Mucosa of gallbladder (tissue), 1 donor: ENCODE measurements at regions not wholly inside any gene's neighbourhood (a gene's known extent, or its start where the extent isn't known, plus 50 kb on each side); places are given as distances from the start of the nearest gene placed in this dataset.
"Not testable (repeated sequence)": the region's sequence is repeated elsewhere in the genome, so short reads cannot be mapped to it uniquely, and the experiment has no call there.

Experiments used
- DNase-seq: peaks from one replicate; pipeline ENCODE4 v3.0.0-alpha.2; 2020; ENCODE audit warnings: low spot score
- donor health status: DM: no; HTN: no; CAD: no.

DNA sequence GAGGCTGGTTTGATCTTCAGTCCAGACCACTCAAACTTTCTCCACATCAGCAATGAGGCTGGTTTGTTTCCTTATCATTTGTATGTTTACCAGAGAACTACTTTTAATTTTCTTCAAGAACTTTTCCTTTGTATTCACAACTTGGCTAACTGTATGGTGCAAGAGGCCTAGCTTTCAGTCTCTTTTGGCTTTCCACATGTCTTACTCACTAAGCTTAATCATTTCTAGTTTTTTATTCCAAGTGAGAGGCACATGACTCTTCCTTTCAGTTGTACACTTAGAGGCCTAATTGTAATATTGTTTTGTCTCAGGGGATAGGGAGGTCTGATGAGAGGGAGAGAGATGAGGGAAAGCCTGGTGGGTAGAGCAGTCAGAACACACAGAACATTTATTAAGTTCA, 554.0 kb upstream of the ARRDC3 start:
- no peak for DNase-seq

DNA sequence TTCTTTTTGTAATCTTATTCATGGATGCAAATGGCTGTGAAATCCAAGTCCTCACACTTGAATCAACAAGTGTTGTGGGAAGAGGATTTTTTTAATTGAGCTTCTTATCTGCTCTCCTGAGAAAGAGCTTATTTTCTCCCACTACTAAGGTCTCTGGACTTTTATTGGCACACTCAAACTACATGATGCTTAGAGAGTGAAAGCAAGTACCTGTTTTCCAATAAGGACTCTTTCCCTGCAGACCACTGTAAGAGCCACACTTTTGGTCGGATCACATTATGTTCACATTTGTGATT, 546.4 kb upstream of the ARRDC3 start:
- DNase-seq = no peak

DNA sequence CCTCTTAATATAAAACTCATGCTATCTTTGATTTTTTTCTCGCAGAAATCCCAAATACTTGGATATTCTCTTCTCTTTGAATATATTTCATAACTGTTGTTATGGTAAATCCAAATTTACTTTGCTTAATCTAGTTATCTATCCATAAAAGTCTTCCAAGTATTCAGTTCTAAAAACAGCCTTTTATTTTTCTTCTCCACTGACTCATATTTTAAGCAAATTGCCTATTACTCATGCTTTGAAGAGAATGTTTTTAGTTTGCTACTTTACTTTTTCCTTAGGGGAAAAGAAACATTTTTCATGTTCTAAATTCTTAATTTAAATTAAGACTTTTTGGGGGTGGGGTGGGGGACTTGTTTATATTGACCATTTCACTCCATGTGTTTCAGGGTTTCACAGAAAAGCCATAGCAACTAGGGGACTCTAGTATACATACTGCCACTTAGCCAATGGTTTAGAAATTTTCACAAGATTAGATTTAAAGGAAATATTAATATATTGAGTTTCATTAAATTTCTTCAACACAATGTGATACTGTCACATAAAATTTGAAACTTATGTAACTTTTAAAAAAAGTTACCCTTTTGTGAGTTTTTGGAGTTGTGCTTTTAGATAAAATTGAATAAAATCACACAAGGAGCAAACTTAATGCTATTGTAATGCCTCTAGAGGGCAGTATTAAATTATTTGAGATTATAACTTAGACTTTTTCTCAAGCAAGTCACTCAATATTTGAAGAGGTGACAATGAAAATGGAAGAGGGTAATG, 545.8 kb upstream of the ARRDC3 start:
- DNase-seq = no peak

DNA sequence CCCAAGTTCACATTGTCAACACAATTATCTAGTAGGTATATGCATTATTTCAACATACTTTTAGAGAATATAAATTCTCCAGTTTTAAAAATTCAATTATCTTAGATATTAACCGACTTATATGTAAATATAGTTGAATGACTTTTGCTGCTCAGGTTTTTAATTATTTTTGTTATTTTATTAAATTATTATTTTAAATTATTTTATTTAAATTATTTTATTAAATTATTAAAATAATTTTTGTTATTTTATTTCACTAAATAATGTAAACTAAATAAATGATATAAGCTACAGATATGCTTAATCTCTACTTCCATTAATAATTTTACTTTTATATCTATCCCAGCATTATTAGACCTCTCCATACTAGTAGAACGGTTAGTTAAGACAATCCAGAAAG, 544.3 kb upstream of the ARRDC3 start:
- DNase-seq = no peak

DNA sequence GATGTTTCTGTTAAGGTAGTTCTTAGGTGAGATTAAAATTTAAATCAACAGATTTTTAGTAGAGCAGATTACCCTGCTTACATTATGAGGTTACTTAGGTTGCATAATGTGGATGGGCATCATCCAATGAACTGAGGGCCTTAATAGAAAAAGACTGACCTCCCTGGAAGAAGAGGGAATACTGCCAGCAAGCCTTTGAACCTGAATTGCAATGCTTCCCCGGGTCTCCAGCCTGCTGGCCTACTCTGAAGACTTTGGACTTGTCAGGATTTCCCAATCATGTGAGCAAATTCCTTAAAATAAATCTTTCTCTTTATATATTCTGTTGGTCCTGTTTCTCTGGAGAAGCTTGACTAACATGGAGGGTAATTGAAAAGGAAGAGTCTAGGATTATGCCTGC, 542.1 kb upstream of the ARRDC3 start:
- DNase-seq = peak; percentile 16

DNA sequence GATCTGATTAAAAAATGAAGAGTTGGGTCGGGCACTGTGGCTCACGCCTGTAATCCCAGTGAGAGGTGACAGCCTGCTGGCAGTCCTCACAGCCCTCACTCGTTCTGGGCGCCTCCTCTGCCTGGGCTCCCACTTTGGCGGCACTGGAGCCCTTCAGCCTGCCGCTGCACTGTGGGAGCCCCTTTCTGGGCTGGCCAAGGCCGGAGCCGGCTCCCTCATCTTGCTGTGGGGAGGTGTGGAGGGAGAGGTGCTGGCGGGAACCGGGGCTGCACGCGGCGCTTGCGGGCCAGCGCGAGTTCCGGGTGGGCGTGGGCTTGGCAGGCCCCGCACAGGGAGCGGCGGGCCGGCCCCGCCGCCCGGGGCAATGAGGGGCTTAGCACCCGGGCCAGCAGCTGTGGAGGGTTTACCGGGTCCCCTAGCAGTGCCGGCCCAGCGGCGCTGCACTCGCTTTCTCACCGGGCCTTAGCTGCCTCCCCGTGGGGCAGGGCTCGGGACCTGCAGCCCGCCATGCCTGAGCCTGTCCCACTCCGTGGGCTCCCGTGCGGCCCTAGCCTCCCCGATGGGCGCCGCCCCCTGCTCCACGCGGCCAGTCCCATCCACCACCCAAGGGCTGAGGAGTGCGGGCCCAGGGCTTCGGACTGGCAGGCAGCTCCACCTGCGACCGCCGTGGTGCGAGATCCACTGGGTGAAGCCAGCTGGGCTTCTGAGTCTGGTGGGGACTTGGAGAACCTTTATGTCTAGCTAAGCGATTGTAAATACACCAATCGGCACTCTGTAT, 534.1 kb upstream of the ARRDC3 start:
- not testable (repeated sequence) for DNase-seq

DNA sequence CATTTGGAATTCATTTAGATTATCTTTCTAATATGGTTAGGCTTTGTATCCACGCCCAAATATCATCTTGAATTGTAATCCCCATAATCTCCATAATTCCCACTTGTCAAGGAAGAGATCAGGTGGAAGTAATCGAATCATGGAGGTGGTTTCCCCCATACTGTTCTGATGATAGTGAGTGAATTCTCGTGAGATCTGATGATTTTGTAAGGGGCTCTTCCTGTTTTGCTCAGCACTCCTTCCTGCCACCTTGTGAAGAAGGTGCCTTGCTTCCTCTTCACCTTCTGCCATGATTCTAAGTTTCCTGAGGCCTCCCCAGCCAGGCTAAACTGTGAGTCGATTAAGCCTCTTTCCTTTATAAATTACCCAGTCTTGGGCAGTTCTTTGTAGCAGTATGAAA, 527.5 kb upstream of the ARRDC3 start:
- no peak for DNase-seq

DNA sequence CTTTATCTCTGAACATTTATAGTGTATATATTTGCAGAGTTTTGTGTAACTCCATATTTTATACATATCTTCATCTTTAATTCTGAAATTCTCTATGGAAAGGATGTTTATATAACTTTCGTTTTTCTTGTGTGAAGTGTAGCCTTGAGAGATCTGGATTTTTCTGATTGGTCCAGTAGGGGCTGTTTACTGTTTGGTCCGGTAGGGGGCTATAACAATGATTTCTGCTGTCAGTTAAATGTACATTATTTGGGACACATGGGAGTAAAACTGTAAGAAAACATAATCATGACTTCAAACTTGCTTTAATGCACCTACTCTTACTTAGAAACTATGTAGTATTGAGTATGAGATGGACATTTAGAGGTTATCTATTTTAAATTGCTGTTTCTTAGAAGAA, 527.1 kb upstream of the ARRDC3 start:
- no peak for DNase-seq

DNA sequence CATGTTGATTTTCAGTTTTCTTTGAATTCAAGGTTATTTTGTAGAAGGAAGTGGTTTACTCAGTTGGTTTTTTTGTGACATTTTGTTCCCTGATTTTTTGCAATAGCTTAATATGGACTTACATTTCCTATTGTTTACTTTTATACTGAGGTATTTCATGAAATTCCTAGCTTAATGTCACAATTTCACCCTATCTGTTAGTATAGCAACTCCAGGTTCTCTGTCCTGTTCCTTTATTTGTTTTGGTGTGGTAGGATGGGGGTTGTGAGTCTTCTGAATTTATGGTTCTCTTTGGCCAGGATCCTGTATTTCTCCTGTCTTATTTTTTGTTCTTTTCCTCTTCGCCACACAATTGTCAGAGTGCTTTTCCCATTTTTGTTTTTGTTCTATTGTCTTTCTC, 523.4 kb upstream of the ARRDC3 start:
- DNase-seq = no peak

DNA sequence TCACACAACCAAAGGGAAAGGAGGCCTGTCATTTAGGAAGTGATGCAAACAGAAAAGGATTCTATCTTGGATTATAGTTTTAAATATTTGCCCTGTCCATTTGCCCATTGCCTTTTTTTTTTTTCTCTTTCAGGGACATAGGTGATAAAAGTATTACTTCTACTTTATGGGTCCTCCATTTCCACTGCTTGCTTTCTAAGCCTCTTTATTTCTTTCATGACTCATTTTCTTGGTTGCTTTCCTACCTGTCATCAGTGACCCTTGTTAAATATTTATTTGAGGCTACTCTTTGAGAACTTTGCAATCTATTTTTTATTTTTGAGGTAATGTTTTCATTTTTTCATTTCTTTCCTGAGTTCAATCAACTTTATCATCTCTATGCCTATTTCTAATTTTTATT, 522.9 kb upstream of the ARRDC3 start:
- no peak for DNase-seq

DNA sequence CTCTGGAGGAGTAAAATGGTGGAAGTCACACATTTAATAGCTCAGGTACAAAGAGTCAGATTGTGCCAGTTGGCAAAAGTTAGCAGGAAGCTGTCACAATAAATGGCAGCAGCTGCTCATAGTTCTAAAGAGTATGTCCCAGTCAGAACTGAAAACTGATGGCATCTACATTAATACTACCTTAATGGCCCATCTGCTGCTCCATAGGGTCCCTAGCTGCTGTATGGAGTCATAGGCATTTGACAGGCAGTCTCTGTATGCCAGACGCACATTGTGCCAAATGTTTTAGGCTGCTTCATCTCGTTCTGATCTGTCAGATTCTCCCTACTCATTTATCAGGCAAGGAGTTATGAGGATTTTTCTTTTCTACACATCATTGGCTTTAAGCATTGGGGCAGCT, 515.8 kb upstream of the ARRDC3 start:
- no peak for DNase-seq

DNA sequence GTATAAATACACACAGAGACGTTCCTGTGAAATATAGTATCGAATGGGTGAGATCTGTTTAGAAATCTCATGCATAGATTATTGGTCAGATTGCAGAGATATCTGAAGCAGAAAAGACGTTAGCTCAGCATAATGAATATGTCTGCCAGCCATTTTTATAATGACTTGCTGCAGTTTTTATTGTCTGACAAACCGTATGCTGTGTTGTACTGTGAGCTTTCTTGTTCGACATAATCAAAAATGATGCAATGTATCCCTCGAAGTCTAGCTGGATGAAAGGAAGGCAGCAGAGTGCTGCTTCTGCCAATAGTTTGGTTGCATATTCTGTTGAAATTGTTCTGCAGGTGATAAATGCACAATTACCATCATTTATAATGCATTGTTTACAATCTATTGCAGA, 514.9 kb upstream of the ARRDC3 start:
- DNase-seq = no peak

DNA sequence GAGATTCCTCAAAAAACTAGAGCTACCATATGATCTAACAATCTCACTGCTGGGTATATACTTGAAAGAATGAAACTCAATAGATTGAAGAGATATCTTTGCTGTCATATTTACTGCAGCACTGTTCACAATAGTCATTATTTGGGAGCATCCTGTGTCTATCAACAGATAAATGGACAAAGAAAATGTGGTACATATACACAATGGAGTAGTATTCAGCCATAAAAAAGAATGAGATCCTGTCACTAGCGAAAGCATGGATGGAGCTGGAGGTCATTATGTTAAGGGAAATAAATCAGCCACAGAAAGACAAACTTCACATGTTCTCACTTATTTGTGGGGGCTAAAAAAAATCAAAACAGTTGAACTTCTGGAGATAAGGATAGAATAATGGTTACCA, 505.7 kb upstream of the ARRDC3 start:
- DNase-seq = no peak

DNA sequence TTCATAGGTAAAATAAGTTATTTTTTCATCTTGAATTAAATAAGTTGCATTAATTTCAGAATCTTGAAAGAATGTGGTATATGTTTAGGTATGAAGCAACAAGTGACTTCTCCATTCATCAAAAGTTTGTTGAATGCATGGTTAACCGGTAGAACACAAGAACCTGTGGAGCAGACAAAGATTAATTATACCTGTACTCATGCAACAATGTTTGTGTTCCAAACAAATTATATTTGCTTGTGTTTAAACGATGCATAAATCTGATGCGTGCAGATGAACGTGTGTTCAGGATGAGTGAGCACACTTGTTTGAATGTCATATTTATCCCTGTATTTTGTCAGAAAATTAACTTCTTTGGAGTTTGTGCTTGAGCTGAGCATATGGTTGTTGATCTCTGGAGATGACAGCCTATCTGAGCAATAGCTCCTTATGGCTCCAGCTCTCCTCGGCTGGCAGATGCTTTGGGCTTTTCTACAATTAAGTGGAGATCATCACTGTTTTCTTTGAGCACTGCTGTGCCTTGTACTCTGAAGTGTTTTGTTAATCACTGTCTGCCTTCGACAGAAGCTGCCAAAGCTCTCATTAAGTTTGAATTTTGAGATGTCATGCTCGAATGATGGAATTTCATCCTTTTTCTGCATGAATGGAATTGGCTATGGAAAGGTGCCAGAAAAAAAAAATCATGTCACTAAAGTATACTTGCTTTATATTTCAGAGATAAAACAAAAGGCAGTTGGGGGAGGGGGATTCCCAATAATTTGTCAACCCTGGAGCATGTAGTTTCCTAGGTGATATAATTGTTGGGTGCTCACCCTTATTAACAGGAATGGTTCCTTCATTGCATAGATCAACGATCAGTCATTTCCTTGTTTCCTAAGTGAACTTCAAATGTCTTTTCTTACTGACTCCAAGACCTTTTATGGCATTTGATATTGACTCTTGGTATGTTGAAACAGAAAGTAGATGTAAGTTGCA, 502.5 kb upstream of the ARRDC3 start:
- no peak for DNase-seq

DNA sequence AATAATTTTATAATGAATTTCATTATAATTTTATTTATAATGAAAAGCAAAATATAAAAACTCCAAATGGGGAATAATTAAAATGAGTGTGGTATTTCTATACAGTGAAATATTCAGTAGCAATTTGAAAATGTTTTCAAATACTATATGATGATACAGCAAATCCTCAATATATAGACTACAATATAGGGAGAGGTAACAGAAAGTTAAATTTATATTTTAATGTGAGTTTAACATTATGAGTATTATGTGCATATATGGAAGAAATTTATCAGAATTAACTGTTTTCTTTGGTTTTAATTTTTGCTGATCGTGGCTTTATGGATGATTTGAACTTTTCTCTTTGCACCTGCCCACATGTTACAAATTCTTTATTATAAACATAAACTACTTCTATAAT, 500.9 kb upstream of the ARRDC3 start:
- no peak for DNase-seq

DNA sequence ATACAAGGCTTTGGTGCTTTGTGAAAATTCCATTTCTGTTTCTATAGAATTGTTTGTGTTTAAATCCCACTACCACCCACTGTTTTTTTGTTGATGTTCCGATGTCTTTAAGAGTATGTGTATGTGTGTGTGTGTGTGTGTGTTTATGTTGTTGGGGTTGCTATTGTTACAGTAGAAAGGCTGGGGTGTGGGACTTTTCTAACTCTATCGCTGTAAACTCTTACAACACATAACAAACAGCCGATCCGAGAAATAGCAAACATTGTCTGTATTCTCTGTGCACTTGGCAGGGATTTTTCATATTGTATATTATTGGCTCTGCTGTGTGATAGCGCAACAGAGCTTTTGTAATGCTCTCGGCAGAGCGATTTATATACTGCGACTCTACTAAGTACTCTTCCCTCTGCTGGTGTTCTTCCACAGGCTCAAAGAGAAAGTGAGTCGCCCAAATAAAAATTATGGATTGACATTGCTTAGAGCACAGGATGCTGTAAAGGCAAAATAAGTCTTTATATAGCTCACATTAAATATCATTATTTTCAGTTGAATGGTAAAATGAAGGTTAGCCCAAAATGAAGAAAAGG, 492.2 kb upstream of the ARRDC3 start:
- no peak for DNase-seq

DNA sequence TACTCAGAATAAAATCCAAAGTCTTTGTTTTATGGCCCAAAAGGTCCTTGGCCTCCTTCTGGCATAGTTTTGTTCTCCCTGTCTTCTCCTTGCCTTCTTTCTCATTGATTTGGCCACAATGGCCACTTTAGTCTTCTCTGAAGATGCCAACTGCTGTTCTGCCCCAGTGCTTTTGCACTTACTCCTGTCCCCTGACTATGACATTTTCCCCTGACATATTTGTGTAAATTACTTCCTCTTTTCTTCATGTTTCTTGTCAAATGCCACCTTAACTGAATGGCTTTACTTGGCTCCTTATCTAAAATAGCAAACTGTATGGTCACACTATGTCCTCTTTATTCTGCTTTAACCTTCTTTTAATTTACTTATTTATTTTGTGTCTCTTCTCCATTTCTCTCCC, 484.7 kb upstream of the ARRDC3 start:
- no peak for DNase-seq

DNA sequence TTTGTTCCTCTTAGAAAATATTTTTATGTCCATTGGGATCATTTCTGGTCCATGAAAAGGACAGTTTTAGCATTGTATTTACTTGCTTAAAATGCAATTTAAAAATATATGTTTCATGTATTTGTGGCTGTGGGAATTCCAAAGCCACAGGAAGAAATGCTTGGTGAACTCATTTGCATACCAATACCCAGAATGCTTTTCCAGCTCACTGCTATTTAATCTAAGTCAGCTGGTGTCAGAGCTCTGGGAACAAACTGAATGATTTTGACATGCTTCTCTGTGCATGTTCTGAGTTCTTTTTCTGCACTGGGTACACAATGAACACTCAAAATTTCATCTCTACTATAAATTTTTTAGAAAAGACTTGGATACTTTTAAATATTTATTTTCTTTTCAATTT, 482.8 kb upstream of the ARRDC3 start:
- DNase-seq = no peak

DNA sequence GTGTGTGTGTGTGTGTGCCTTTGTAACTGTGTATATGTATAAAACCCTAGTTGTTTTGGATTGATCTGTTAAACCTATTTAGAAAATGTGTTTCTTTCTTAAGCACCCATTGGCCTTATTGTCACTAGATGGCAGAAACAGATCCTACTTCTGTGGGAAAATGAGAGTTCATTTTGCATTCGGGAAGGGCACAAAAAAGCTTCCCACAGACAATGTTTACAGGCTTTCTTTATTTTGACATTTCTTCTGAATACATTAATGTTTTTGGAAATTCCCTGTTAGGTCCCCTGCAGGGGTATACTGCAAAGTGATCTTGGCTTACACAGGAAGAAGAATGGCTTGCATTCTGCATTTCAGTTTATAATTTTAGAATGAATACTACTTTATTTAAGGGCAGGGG, 481.8 kb upstream of the ARRDC3 start:
- no peak for DNase-seq

DNA sequence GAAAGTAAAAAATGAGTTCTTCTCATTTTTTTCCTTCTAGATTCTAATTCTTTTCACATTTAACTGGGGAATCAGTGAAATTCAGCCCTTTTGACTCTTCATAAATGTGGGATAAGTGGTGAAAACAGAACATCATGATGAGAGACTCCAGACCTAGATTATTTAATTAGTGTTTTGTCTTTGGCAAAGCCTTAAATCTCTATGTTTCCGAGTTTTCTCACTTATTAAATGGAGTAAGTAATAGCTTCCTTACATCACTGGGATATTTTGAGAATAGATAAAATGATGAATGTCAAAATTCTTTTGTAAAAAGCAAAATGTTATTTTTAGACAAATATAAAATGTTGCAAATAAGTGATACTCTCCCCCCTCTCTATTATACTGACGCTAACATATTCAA, 468.6 kb upstream of the ARRDC3 start:
- no peak for DNase-seq

DNA sequence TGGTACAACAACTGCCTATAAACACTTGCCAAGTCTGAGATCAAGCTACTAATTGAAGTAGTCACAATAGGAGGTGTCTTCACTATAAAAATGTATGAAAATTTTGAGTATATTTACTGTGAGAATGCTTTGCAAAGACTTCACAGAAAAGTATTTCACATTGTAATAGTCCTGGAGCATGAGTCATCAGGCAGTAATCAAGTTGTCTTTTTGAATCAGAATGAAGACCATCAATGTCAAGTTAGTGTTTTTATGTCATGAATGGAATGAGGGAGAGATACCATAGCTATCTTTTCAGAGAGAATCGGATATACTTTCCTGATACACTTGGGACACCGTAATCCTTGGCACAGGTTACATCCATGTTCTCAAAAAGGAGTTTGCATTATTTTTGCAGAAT, 466.9 kb upstream of the ARRDC3 start:
- no peak for DNase-seq

DNA sequence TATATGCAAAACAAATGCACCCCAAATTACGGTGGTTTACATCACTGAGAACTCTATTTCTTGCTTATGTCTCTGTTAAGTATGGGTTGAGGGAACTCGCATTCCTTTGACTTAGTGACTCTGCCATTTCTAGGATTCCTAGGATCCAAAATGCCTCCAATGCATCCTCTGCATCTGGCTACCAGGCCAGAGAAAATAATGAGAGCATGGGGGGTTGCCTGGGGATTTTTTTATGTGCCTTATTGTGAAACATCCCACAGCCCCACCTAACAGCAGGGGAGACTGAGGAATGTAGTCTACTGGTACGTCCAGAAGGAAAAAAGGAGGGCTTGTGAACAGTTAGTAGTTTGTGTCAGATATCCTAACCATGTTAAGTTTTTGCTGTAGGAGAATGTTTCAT, 466.0 kb upstream of the ARRDC3 start:
- DNase-seq = no peak
